ENCODE measurements at regions not wholly inside any gene's neighbourhood (a gene's known extent, or its start where the extent isn't known, plus 50 kb on each side); places are given as distances from the start of the nearest gene placed in this dataset.

- no peak for TF ChIP-seq CTCF (IDR thresholded peaks at IDR 0.05; ENCODE audit: poor library complexity)
- TF ChIP-seq EZH2phosphoT487 (IDR thresholded peaks at IDR 0.05; ENCODE audit: low read depth, severe bottlenecking, unreplicated experiment): no peak
Measured at GRCh38 chr19:31543456-31543855, 194.2 kb upstream of the TSHZ3 start.
